ENCODE measurements at regions not wholly inside any gene's neighbourhood (a gene's known extent, or its start where the extent isn't known, plus 50 kb on each side); places are given as distances from the start of the nearest gene placed in this dataset.

- DNase-seq = no peak
These were observed 566.0 kb upstream of the ARGLU1 start for GRCh38 chr13:107133950-107134349.

- DNase-seq = no peak
These were observed 562.6 kb upstream of the ARGLU1 start for GRCh38 chr13:107130566-107130965.

- DNase-seq = no peak
These were observed 556.8 kb upstream of the ARGLU1 start for GRCh38 chr13:107124730-107125129.

GRCh38 chr13:107124129-107124718 lies 556.3 kb upstream of the ARGLU1 start:
- no peak for DNase-seq

- no peak for DNase-seq
These were observed 553.9 kb upstream of the ARGLU1 start for GRCh38 chr13:107121793-107122192.

- DNase-seq = no peak
These were observed 552.3 kb upstream of the ARGLU1 start for GRCh38 chr13:107119989-107120881.

GRCh38 chr13:107118506-107118905 lies 550.6 kb upstream of the ARGLU1 start:
- no peak for DNase-seq

- DNase-seq = no peak
These were observed 549.5 kb upstream of the ARGLU1 start for GRCh38 chr13:107117327-107118012.

GRCh38 chr13:107113387-107113786 lies 545.5 kb upstream of the ARGLU1 start:
- no peak for DNase-seq

GRCh38 chr13:107111248-107111647 lies 543.3 kb upstream of the ARGLU1 start:
- DNase-seq = no peak

- no peak for DNase-seq
These were observed 536.7 kb upstream of the ARGLU1 start for GRCh38 chr13:107104631-107105030.

GRCh38 chr13:107102676-107103075 lies 534.7 kb upstream of the ARGLU1 start:
- DNase-seq = no peak

GRCh38 chr13:107099661-107100060 lies 531.7 kb upstream of the ARGLU1 start:
- no peak for DNase-seq

GRCh38 chr13:107097916-107098315 lies 530.0 kb upstream of the ARGLU1 start:
- DNase-seq = no peak

GRCh38 chr13:107095876-107096275 lies 527.9 kb upstream of the ARGLU1 start:
- no peak for DNase-seq

GRCh38 chr13:107091861-107092260 lies 523.9 kb upstream of the ARGLU1 start:
- no peak for DNase-seq

- no peak for DNase-seq
These were observed 523.5 kb upstream of the ARGLU1 start for GRCh38 chr13:107091428-107091827.

GRCh38 chr13:107088061-107088460 lies 520.1 kb upstream of the ARGLU1 start:
- no peak for DNase-seq

GRCh38 chr13:107079423-107080049 lies 511.6 kb upstream of the ARGLU1 start:
- no peak for DNase-seq

GRCh38 chr13:107078229-107078765 lies 510.4 kb upstream of the ARGLU1 start:
- no peak for DNase-seq

- DNase-seq = no peak
These were observed 508.9 kb upstream of the ARGLU1 start for GRCh38 chr13:107076801-107077200.

- DNase-seq = no peak
These were observed 507.6 kb upstream of the ARGLU1 start for GRCh38 chr13:107075576-107075975.

GRCh38 chr13:107070792-107071191 lies 502.9 kb upstream of the ARGLU1 start:
- no peak for DNase-seq

Data from stimulated activated CD4-positive, alpha-beta T cell treated with anti-CD3 and anti-CD28 coated beads, Interleukin-2, amount 100 ng/mL, for 24 hours (primary cell).